NB4 (cell line): ENCODE measurements at regions not wholly inside any gene's neighbourhood (a gene's known extent, or its start where the extent isn't known, plus 50 kb on each side); places are given as distances from the start of the nearest gene placed in this dataset.

Experiments used
- DNase-seq: peaks from one replicate; pipeline ENCODE4 v3.0.0; 2010; ENCODE audit warnings: low read depth
- H3K4me3 ChIP-seq: one replicate; pipeline ENCODE4 v1.5.1; 2011; ENCODE audit warnings: mild to moderate bottlenecking, low read depth, low read length, moderate library complexity
- MYC ChIP-seq: IDR thresholded peaks from 2 replicates; pipeline ENCODE4 v1.6.1; 2011; ENCODE audit warnings: low read depth, low read length
- POLR2A ChIP-seq: IDR thresholded peaks from 2 replicates; pipeline ENCODE4 v1.6.1; 2011; ENCODE audit warnings: mild to moderate bottlenecking; ENCODE audit not compliant: insufficient read length; ENCODE audit errors: extremely low read depth
- TF ChIP-seq, protein P1 (sequence below): IDR thresholded peaks from one replicate; pipeline ENCODE4 v1.5.1; 2012; ENCODE audit warnings: low read depth, low read length
- TF ChIP-seq, protein P2 (sequence below): IDR thresholded peaks from 2 replicates; pipeline ENCODE4 v1.6.1; 2011; ENCODE audit warnings: low read depth, low read length

DNA sequence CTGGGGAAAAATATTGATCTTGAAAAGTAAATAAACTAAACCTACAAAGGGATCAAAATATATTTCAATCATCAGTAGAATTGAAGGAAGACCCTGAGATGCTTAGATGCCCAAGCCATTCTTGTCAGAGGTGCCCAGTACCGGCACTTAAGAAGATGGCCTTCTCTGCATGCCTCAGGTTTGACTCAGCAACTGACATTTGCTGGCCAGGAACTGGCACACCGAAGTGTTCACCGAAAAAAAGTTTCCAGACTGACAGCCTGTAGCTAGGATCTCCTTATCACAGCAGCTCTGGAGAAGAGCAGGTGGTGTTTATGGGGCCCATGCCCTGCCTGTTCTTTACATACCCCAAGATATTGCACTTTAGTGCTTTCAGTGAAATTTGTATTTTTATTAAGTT is 203.2 kb downstream of the MOXD1 start:
- no peak for TF ChIP-seq MYC
- TF ChIP-seq, protein P1, sequence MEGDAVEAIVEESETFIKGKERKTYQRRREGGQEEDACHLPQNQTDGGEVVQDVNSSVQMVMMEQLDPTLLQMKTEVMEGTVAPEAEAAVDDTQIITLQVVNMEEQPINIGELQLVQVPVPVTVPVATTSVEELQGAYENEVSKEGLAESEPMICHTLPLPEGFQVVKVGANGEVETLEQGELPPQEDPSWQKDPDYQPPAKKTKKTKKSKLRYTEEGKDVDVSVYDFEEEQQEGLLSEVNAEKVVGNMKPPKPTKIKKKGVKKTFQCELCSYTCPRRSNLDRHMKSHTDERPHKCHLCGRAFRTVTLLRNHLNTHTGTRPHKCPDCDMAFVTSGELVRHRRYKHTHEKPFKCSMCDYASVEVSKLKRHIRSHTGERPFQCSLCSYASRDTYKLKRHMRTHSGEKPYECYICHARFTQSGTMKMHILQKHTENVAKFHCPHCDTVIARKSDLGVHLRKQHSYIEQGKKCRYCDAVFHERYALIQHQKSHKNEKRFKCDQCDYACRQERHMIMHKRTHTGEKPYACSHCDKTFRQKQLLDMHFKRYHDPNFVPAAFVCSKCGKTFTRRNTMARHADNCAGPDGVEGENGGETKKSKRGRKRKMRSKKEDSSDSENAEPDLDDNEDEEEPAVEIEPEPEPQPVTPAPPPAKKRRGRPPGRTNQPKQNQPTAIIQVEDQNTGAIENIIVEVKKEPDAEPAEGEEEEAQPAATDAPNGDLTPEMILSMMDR = no peak
- TF ChIP-seq, protein P2, sequence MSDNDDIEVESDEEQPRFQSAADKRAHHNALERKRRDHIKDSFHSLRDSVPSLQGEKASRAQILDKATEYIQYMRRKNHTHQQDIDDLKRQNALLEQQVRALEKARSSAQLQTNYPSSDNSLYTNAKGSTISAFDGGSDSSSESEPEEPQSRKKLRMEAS = no peak
- no peak for TF ChIP-seq POLR2A
- no peak for DNase-seq

DNA sequence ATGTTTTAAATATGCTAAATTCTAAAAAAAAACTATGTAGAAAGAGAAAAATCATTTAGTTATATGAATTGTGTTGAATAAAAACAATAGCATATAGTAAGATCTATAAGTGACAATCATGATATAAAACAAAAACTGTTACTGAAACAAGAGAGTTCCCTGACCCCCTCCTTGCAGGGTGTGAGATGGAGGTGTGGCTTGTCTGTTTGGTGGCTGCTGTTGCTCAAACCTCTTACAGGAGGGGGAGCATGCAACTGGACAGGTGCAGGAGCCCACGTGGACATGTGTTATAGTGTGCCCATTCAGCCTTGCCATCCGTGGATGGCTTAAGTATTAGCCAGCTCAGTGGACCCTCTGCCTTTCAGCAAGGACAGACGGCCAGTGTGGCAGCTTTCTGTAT is 206.7 kb downstream of the MOXD1 start:
- no peak overlapping the region for H3K4me3 ChIP-seq
- TF ChIP-seq, protein P2 = no peak
- TF ChIP-seq MYC (no peak), POLR2A (no peak)
- TF ChIP-seq, protein P1 = no peak
- no peak for DNase-seq

More for the DNA sequence above, 203.2 kb downstream of the MOXD1 start:
- no peak overlapping the region for H3K4me3 ChIP-seq

DNA sequence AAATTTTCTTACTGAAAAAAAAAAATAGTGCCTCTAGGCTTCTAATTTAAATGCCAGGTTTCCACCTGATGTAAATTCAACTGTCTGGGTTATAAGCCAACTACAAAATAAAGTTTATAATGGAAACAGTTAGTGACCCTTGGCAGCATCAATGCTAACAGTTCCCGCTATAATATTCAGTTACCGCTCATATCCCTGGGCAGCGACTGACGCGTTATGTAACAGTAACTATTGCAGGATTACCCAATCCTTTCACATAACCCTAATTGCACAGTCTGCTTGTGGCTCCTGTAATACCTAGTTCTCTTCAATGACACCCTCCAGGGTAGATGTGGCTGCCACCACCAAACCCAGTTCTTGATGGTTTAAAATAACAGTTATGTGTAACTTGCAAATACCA is 208.6 kb downstream of the MOXD1 start:
- TF ChIP-seq POLR2A = no peak
- TF ChIP-seq, protein P1 = no peak
- TF ChIP-seq MYC = no peak
- TF ChIP-seq, protein P2 = no peak
- H3K4me3 ChIP-seq = no peak overlapping the region
- peak; percentile 44 for DNase-seq

DNA sequence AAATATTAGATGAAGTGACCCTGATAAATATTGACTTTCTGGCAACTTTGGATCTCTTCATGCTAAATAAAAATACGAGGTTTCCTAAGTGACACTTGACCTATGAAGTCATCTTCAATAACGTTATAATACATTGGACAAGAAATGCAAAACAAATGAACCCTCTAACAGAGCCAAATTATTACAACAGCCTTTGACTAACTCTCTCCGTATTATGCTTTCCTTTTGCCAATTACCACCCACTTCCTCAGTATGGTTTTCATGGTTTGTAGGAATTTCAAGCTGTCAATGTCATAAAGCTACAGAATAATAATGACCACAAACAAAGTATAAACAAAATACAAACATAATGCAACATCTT is 210.5 kb downstream of the MOXD1 start:
- TF ChIP-seq, protein P1 = no peak
- TF ChIP-seq MYC (no peak), POLR2A (no peak)
- TF ChIP-seq, protein P2 = no peak
- no peak overlapping the region for H3K4me3 ChIP-seq
- no peak for DNase-seq

DNA sequence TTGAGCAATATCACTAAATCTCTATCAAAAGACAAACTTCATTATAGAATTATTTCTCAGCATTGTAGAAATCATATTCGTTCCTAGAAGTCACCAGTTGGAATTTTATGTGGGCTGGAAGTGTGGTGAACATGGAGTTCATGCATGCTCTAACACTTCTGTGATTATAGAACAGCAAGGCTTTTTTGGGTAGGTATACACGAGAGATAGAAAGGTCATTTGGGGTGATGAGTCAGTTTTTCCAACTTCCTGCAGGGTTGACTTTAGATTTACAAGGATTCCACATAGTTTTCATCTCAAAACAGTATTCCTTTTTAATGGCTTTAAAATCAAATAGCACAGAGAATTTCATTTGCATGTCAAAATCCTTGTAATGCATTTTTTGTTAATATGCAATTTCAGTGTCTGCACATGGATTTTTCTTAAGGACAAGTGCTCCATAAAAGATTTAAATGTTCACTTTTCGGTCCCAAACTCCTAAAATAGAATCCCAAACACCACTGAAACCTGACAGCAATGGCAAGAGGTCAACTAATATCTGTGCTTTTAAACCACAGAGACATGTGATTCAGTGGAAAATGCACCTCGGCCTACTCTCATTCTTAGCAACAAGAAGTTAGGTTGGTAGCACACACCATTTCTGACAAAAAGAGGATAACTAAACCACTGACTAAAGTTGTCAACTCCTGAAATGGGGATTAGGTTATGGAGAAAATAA is 211.0 kb downstream of the MOXD1 start:
- DNase-seq = no peak
- no peak overlapping the region for H3K4me3 ChIP-seq
- TF ChIP-seq, protein P2 = no peak
- TF ChIP-seq, protein P1 = no peak
- TF ChIP-seq POLR2A (no peak), MYC (no peak)
